HCT116 (cell line): ENCODE measurements at regions not wholly inside any gene's neighbourhood (a gene's known extent, or its start where the extent isn't known, plus 50 kb on each side); places are given as distances from the start of the nearest gene placed in this dataset.

Source experiments
- ATAC-seq: fragments of 200-7000 bp; cut with Tn5 transposase; 2 replicates; pipeline ENCODE4 v1.9.1; 2020; ENCODE audit warnings: mild to moderate bottlenecking, moderate library complexity
- BruUV-seq: library from RNA; stranded (reverse); fragments of 400-500 nt; replicated peaks from 2 replicates; lab custom pipeline; 2021; lab: Mats Ljungman, UMichigan
- CTCF ChIA-PET: fragments of 300-600 bp; sonication (Branson Sonifier 250); formaldehyde crosslinking; loops from one replicate; lab custom pipeline; 2021; ENCODE audit warnings: antibody characterized with exemption; lab: Charles Lee
- POLR2A ChIA-PET: fragments of 300-600, 350-600 bp; sonication (Branson Sonifier 250); formaldehyde crosslinking; loops from one replicate; lab custom pipeline; 2021; ENCODE audit warnings: antibody characterized with exemption; lab: Charles Lee
- RAD21 ChIA-PET, 2 experiments: fragments of 300-600 bp; sonication (Branson Sonifier 250); formaldehyde crosslinking; loops; one replicate each; lab custom pipeline; 2023; ENCODE audit warnings: low total read pairs in 2 of 2; ENCODE audit not compliant: uncharacterized antibody in 2 of 2, unreplicated experiment in 2 of 2, low non-redundant PET in 1 of 2; lab: Charles Lee
- DNase-seq: peaks from one replicate; pipeline ENCODE4 v3.0.0-alpha.2; 2010; ENCODE audit warnings: low read depth, low spot score
- H2AFZ ChIP-seq: fragments of 200-600 bp; shearing (Covaris generic), sonication (generic); 2 replicates; pipeline ENCODE4 v1.6.1; 2017; ENCODE audit warnings: low read depth, mixed run types, mixed read lengths, antibody characterized with exemption, low read length; ENCODE audit not compliant: poor library complexity, severe bottlenecking
- H3K27ac ChIP-seq: 2 replicates; pipeline ENCODE4 v1.5.1; 2012; ENCODE audit warnings: low read depth, low read length
- H3K27me3 ChIP-seq: fragments of 200-600 bp; sonication (generic); 2 replicates; pipeline ENCODE4 v1.6.1; 2016; ENCODE audit warnings: mixed run types, low read length, mixed read lengths; ENCODE audit not compliant: insufficient read depth
- H3K36me3 ChIP-seq, 2 experiments: fragments of 200-500 bp in 1 of 2; fragments of 200-600 bp in 1 of 2; sonication (Bioruptor generic) in 1 of 2; sonication (generic) in 1 of 2; 2 replicates each; pipeline versions ENCODE4 v1.5.1 to v1.6.1; 2014 to 2016; ENCODE audit warnings: low read length in 2 of 2, inconsistent platforms in 1 of 2, mixed read lengths in 1 of 2, mixed run types in 1 of 2; ENCODE audit not compliant: insufficient read depth in 2 of 2, control insufficient read depth in 1 of 2
- H3K4me1 ChIP-seq, 2 experiments: fragments of 200-600 bp in 1 of 2; sonication (generic) in 1 of 2; 2 replicates each; pipeline versions ENCODE4 v1.5.1 to v1.6.1; 2012 to 2017; ENCODE audit warnings: low read length in 2 of 2, inconsistent platforms in 1 of 2, mild to moderate bottlenecking in 1 of 2, mixed read lengths in 1 of 2, mixed run types in 1 of 2, moderate library complexity in 1 of 2; ENCODE audit not compliant: insufficient read depth in 2 of 2, control insufficient read depth in 1 of 2
- H3K4me2 ChIP-seq: fragments of 200-600 bp; sonication (generic); 2 replicates; pipeline ENCODE4 v1.6.1; 2017; ENCODE audit warnings: mixed run types, low read length, mixed read lengths
- H3K4me3 ChIP-seq, 2 experiments: fragments of 200-600 bp in 1 of 2; sonication (generic) in 1 of 2; replicated peaks in 1 of 2; 2 replicates each; pipeline ENCODE4 v1.5.1; 2011 to 2016; ENCODE audit warnings: low read length in 2 of 2, control low read depth in 1 of 2, low read depth in 1 of 2, mild to moderate bottlenecking in 1 of 2, mixed read lengths in 1 of 2, mixed run types in 1 of 2
- H3K79me2 ChIP-seq: fragments of 200-600 bp; sonication (generic); 2 replicates; pipeline ENCODE4 v1.6.1; 2017; ENCODE audit warnings: mild to moderate bottlenecking, mixed run types, low read length, moderate library complexity, mixed read lengths; ENCODE audit not compliant: insufficient read depth
- H3K9ac ChIP-seq: fragments of 200-600 bp; sonication (generic); 2 replicates; pipeline ENCODE4 v1.6.1; 2016; ENCODE audit warnings: low read length, mixed read lengths
- H3K9me2 ChIP-seq: fragments of 200-600 bp; sonication (generic), shearing (Covaris generic); 2 replicates; pipeline ENCODE4 v1.6.1; 2017; ENCODE audit warnings: mixed run types, mild to moderate bottlenecking, moderate library complexity; ENCODE audit not compliant: insufficient read depth
- H3K9me3 ChIP-seq, 2 experiments: fragments of 200-500 bp in 1 of 2; fragments of 200-600 bp in 1 of 2; sonication (Bioruptor generic) in 1 of 2; sonication (generic) in 1 of 2; 2 replicates each; pipeline ENCODE4 v1.6.1; 2014 to 2017; ENCODE audit warnings: low read length in 2 of 2, mixed read lengths in 2 of 2, inconsistent platforms in 1 of 2, low read depth in 1 of 2, mild to moderate bottlenecking in 1 of 2, mixed run types in 1 of 2, moderate library complexity in 1 of 2; ENCODE audit not compliant: control insufficient read depth in 1 of 2, insufficient read depth in 1 of 2
- H4K20me1 ChIP-seq: fragments of 200-600 bp; sonication (generic), shearing (Covaris generic); 2 replicates; pipeline ENCODE4 v1.6.1; 2017; ENCODE audit warnings: mixed run types, mild to moderate bottlenecking, moderate library complexity; ENCODE audit not compliant: insufficient read depth
- CBX3 ChIP-seq: IDR thresholded peaks from 2 replicates; pipeline ENCODE4 v1.6.1; 2012; ENCODE audit warnings: low read depth
- CEBPB ChIP-seq: IDR thresholded peaks from 2 replicates; pipeline ENCODE4 v1.6.1; 2012; ENCODE audit warnings: low read depth
- EZH2phosphoT487 ChIP-seq: fragments of 200-600 bp; IDR thresholded peaks from 2 replicates; pipeline ENCODE4 v1.6.1; 2018; ENCODE audit warnings: antibody characterized with exemption, borderline replicate concordance
- POLR2AphosphoS5 ChIP-seq: IDR thresholded peaks from 2 replicates; pipeline ENCODE4 v1.6.1; 2011; ENCODE audit warnings: mild to moderate bottlenecking, low read depth, low read length, moderate library complexity
- intact Hi-C: fragments of 100-400 bp; cut with micrococcal nuclease; formaldehyde crosslinking; loops from 2 replicates; pipeline ENCODE4 v1.10.0; 2022
- TF ChIP-seq, protein P1 (sequence below): IDR thresholded peaks from 2 replicates; pipeline ENCODE4 v1.6.1; 2012; ENCODE audit warnings: low read depth

DNA sequence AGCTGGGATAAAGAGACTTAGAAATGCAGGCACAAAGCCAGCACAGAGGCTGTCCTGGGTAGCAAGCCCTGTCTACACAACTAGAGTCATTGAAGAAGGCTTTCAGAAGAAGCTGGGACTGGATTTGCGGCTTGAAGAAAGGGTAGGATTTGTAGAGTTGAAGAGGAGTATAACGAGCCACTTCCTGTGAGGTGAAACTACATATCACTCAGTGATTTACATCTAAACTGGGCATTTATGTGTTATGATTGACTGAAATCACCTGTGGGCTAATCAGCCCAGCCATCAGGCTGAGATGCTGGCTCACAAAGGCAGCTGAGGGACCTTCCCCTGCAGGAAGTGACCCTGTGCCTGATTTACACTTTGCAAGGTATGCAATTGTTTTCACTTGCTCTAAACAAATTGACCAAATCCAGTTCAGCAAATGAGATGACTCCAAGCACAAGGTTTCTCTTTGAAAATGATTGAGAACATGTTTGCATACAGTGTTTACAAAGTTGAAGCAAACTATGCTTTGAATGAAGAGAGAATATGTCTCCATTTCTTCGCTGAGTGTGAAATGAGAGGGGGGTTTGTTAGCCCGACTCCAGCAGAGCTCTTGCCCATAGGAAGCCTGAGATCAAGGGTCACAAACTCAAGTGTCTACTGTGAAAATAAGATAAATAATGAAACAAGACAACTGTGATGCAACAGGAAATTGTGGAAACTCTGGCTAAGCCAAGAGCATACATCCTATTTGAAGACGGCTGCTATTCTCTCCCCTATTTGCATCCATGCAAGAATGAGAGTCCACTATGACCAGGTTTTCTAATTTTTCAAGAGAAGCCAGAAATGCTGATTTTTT lies 69.3 kb upstream of the HK2 start (continued):
- TF ChIP-seq, protein P1, sequence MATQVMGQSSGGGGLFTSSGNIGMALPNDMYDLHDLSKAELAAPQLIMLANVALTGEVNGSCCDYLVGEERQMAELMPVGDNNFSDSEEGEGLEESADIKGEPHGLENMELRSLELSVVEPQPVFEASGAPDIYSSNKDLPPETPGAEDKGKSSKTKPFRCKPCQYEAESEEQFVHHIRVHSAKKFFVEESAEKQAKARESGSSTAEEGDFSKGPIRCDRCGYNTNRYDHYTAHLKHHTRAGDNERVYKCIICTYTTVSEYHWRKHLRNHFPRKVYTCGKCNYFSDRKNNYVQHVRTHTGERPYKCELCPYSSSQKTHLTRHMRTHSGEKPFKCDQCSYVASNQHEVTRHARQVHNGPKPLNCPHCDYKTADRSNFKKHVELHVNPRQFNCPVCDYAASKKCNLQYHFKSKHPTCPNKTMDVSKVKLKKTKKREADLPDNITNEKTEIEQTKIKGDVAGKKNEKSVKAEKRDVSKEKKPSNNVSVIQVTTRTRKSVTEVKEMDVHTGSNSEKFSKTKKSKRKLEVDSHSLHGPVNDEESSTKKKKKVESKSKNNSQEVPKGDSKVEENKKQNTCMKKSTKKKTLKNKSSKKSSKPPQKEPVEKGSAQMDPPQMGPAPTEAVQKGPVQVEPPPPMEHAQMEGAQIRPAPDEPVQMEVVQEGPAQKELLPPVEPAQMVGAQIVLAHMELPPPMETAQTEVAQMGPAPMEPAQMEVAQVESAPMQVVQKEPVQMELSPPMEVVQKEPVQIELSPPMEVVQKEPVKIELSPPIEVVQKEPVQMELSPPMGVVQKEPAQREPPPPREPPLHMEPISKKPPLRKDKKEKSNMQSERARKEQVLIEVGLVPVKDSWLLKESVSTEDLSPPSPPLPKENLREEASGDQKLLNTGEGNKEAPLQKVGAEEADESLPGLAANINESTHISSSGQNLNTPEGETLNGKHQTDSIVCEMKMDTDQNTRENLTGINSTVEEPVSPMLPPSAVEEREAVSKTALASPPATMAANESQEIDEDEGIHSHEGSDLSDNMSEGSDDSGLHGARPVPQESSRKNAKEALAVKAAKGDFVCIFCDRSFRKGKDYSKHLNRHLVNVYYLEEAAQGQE, result no peak
- TF ChIP-seq CEBPB (no peak), POLR2AphosphoS5 (no peak), CBX3 (no peak)

DNA sequence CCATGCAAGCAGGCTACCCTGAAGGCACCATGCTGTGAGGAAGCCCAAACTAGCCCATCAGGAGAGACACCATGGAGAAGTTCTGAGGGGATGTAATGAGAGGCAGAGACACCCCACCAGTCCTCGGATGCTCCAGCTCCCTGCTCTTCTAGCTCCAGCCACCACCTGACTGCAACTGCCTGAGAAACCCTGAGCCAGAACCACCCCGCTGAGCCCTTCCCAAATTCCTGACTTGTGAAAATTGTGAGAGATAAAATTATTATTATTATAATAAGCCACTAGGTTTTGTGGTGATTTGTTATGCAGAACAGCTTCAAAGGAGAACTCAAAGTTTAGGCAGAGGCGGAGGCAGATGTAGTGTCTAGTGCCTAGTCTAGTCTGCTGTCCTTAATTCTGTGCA lies 67.1 kb upstream of the HK2 start:
- Histone ChIP-seq H4K20me1 (no peaks in the 10 kb centered on the region), H3K9me2 (no peaks in the 10 kb centered on the region), H3K79me2 (no peaks in the 10 kb centered on the region), H3K27me3 (no peaks in the 10 kb centered on the region), H3K4me1 (no peaks in the 10 kb centered on the region), H2AFZ (no peak overlapping the region), H3K9me3 (no peaks in the 10 kb centered on the region), H3K9ac (no peak overlapping the region), H3K4me3 (no peak overlapping the region), H3K36me3 (no peaks in the 10 kb centered on the region), H3K4me2 (no peak overlapping the region), H3K27ac (no peak overlapping the region)
- TF ChIP-seq EZH2phosphoT487, result no peak
- DNase-seq (no peak), ATAC-seq (no peak)
- POLR2A ChIA-PET, result no interaction called here
- RAD21 ChIA-PET, result no interaction called here
- CTCF ChIA-PET, result no interaction called here
- intact Hi-C loops, result no loop called here
- BruUV-seq, result no TSS peak
